HuH-7 (cell line): ENCODE measurements at regions not wholly inside any gene's neighbourhood (a gene's known extent, or its start where the extent isn't known, plus 50 kb on each side); places are given as distances from the start of the nearest gene placed in this dataset.
"Not testable (repeated sequence)": the region's sequence is repeated elsewhere in the genome, so short reads cannot be mapped to it uniquely, and the experiment has no call there.

Experiments
- DNase-seq: peaks from one replicate; pipeline ENCODE4 v3.0.0; 2011; ENCODE audit warnings: low spot score

DNA sequence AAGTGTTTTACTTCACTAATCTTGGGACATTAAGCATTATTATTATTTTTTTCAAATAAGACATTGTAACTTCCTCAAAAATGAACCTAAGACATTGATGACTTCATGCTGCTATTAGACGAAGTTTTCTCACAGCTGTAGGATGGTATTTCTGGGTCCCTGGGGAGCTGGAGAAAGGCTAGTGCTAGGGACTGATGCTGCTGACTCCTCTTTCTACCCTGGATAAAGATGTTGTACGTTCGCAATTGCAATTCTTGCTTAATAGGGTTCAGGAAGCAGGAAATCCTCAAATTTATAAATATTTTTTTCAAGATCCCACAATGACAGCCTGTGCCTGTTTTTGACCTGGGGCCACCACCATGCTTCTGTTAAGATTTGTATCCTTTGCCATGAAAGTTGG is 526.0 kb downstream of the CCSER2 start:
- no peak for DNase-seq

DNA sequence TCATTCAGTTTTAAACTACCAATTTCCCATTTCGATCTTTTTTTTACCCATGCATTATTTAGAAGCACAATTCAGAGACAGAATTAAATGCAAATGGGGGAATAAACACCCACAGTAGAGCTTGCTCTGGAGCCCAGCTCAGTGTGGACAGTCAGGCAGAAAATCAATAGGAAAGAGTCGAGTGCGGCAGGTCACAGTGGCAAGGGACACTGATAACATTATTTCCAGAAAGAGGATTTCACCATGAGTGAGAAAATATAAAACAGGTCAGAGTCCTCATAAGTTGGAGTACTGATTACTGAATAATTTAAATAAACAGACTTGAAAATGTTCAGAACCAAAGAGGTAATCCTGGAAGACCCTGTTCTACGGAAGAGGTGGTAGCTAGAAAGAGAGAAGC is 532.5 kb downstream of the CCSER2 start:
- no peak for DNase-seq

DNA sequence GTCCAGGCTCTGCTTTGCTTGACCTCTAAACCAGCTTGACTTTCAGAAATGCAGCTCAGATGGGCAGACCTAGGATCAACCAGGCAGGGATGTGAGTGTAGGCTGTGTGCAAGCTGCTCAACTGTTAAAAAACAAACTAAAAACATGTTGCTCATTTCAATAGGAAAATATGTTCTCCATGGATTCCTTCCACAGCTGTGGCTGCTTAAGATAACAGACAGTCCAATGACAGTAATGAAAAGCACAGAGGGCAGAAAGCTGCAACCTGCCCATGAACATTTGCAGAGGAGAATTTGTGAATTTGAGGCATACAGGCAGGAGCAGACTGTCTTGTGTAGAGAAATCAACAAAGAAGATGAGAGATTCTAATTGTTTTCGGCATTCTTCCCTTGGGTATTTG is 534.2 kb downstream of the CCSER2 start:
- no peak for DNase-seq

DNA sequence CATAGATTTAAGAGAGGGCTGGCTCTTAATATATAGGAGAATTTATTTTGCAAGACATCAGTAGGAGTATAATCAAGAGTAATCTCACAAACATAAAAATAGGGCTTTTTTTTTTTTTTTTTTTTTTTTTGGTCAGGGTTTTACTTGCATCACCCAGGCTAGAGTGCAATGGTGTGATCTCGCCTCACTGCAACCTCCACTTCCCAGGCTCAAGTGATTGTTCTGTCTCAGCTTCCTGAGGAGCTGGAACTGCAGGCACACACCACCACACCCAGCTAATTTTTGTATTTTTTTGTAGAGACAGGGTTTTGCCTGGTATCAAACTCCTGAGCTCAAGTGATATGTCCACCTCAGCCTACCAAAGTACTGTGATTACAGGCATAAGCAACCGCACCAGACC is 535.3 kb downstream of the CCSER2 start:
- DNase-seq, result no peak

DNA sequence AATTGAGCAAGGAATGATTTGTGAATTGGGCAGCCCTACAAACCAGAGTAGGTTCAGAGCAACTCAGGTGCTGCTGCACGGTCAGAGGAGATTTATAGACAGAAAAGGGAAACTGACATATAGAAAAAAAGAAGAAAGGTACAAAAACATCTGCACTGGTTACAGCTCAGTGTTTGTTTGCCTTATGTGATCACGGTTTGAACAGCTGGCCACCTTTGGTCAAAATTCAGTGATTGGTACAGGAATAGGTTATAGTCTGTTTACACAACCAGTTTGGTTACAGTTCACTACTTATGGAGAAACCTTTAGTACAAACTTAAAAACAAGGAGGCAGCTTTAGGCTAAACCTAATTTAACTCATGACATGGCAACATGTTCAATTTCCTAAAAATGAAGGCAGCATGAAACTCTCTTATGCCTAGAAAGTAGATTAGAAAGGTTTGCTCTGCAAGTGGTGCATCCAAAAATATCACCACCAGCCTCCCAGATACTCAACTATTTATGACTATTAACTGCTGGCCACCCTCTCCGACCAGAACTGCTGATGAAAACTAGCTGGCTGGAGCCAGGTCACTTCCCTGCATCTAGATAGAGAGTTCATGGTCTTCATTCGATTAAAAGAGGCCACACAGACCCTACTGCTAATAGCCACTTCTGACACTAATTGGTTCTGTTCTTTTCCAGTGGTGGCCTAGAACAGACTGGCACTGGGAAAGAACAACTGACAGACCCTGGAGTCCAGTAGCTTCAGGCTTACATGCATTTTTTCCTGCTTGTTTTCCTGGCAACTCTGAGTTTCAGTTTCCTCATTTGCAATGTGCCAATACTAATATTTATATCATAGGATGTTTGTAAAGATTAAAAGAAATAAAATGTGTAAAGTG is 548.0 kb downstream of the CCSER2 start:
- DNase-seq, result no peak

DNA sequence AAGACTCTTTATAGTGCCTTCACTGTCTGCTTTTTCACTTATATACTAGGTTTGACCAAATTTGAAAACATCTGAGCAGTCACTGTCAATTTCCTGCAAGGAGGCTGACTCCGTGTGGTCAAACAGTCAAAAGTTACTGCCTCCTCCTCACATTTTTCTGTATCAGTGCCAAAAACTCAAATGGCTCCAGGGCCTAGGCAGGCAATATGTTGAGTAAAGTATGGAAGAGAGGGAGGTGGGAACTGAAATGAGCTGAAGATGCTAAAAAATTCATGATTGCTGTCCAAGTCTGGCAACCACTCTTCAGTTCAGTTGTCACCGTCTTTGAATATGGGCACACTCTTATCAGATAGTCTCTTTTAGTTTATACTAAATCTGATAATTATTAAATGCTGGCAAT is 551.6 kb downstream of the CCSER2 start:
- no peak for DNase-seq

DNA sequence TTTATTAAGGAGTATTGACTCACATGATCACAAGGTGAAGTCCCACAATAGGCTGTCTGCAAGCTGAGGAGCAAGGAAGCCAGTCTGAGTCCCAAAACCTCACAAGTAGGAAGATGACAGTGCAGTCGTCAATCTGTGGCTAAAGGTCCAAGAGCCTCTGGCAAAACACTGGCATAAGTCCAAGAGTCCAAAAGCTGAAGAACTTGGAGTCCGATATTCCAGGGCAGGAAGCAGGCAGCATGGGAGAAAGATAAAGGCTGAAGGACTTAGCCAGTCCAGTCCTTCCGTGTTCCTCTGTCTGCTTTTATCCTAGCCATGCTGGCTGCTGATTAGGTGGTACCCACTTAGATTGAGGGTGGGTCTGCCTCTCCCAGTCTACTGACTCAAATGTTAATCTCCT is 553.3 kb downstream of the CCSER2 start:
- DNase-seq, result not testable (repeated sequence)

DNA sequence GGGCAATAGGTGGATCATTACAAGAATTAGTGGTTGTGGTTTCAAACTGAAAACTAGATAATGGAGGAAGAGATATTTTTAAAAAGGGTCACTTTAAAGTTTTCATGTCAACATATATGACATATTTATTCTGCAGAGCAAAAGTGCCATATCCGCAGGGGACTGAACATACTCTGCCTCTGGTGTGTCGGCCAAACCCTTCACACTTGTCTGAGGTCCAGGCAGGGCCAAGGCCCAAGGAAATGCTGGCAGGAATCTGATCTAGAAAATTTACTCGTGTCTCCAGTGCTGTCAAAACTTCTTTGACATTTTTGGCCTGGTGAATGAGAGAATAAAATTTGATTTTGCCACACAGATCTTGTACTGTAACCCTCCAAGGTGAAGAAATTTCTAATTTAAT is 562.3 kb downstream of the CCSER2 start:
- no peak for DNase-seq

DNA sequence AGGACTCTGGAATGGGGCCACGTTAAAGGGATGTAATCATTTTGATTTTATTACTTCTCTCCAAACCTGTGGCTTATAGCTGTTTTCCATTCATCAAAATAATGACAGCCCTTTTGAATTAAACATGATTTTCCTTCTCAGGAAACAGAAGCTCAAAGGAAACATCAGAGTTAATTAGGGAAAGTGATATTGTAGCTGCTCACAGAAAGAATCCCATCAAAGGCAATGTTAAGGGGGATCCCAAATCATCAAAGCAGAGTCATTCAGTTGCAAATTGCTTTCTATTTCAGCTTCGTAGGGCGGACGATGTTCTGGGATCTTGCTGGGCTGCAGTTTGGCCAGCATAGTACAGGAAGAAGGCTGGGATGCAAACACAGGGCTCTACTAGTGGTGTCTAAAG is 563.2 kb downstream of the CCSER2 start:
- no peak for DNase-seq

DNA sequence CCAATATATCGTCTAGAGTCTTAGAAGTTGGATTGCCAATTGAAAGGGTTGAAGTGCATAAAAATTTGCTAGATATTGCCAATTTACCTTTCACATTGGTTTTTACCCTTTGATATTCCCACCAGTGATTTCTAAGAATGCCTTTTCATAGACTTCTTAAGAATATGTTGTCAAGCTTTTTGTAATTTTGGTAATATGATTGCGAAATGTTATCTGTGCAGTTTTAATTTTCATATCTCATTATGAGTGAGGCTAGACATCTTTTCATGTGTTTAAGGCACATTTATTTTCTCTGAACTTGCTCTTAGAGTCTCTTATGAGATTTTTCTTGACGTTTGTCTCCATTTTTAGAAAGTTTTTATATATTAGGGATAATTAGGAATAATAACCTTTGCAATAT is 567.2 kb downstream of the CCSER2 start:
- no peak for DNase-seq

DNA sequence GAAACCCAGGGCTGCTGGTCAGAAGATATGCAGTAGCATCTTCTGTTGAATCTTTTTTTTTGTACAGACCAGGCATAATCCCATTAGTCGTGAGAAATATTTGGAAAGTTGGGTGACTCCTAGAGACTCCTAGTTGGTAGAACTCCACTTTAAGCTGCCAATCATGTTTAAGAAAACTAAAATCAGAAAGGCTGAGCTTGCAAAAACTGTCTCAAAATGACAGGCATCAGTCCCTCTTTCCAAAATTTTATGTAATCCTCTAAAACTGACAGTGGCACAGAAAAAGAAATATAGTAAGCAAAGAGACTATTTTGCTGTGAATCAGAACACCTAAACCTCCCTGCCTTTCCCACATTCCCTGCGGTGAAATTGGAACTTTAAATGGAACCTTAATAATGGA is 568.5 kb downstream of the CCSER2 start:
- DNase-seq, result no peak

DNA sequence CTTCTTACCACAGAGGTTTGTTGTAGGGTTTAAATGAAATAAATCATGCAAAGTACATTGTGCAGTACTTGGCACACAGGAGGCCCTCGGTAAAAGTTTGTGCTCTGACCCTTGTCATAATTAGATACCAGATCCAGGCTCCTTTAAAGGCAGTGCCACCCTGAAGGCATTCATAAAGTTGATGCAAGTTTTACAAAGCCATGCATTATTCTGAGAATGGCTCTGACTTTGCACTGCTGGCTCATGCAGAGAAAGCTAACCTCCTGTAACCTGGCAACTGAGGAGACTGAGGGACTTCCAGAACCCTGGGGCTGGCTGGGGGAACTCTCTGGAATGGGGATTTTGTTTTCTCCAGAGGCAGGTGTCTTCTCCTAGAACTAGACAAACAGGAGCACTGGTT is 570.9 kb downstream of the CCSER2 start:
- no peak for DNase-seq

DNA sequence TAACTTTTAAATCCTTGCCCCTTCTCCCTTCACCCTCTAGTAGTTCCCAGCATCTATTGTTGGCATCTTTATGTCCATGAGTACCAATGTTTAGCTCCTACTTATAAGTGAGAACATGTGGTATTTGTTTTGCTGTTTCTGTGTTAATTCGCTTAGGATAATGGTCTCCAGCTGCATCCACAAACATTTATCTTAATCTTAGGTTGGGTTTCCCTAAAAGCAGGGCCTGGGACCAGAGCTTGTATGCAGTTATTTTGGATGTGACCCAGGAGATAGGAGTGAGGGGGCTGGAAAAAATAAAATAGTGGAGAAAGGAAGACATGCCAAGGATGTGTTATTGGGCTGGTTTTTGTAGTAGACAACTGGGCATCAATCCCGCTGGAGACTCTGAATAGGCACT is 571.8 kb downstream of the CCSER2 start:
- DNase-seq, result no peak

DNA sequence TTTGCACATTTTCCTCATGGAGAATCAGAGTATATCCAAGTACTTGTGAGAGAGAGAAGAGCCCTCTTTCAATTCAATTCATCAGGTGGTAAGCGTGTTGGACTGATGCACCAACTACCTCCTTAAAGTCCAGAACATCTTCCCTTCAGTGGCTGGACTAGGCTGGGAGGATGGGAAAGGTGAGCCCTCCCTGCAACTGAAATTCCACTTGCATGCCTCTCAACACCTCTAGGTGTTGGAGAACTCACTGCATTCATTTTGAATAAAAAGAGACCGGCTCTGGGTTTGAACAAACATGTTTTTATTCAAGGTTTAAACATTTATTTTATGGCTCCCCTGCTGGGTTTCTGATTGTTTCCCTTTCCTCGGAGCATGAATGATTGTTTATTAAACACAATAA is 573.5 kb downstream of the CCSER2 start:
- no peak for DNase-seq

DNA sequence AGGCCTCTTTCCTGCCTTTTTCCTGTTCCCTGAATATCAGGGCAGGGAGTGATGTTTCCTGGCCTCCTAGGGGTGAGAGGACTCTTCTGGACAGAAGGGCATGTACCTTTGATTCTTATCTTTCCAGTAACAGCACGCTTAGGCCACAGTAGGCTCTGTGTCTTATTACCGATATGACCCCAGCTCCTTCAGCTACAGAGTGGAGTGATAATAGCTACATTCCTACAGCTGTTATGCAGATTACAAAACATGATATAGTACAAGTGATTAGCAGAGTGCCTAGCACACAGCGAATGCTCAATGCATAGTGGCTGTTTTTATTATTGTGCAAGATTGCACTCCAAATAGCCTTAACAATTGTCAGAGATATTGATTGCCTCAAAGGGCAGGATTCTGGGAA is 574.2 kb downstream of the CCSER2 start:
- DNase-seq, result no peak

DNA sequence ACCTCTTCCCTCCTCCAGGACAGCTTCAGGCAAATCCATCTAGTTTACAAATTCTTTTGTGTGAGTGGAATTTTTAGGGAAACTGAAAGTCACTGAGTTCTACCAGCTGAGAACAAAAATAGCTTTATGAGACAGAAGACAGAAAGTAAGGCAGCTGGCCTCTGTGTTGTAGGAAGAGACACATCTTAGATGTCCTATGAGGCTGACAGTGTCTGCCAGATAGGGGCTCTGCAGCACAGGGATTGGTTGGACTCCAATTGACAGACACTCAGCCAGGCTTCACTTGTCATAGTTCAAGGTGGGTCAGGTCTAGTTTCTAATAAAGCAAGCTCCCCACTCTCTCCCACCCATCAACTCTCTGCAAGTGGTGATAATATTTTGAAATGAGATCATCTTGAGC is 574.9 kb downstream of the CCSER2 start:
- no peak for DNase-seq

DNA sequence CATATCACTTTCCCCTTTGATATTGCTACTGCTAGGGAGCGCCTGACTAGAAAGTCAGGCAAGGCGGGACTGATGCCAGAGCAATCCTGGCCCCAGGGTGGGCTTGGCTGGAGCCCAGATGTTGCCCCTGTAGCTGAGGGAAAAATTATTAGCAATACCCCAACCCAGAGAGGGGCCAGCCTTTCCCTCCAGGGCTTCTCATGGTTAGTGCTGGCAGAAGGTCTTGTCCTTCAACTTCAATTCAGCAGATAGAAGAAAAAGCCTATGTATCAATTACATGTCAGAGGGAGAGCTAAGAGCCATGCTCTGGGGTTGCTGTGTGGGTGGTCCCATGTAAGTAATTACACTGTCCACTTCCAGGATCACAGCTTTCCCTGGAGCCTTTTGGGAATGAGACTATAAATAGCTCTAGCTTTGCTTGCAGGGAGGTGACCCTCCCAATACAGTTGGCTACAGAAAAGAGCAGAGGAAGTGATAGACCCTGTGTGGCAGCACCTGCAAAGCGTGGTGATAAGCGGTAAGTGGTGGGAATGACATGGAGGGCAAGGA is 579.1 kb downstream of the CCSER2 start:
- no peak for DNase-seq

DNA sequence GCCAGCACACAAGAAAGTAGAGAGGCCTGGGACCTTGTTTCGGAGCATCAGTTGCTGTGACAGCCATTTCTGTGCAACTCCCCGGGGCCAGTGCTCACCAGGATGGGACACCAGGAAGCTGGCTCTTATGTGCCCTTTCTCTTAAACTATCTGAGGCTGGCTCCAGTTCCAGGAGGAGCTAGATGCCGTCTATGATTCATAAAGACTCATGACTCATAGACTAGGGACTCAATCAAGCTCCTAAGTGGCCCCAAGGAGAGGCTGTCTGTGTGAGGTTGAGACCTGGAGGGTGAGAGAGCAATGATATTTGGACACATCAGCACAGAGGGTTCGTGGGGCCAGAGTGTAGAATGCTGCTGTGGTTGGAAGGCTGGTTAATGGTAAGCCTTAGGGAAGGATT is 580.1 kb downstream of the CCSER2 start:
- DNase-seq, result no peak

DNA sequence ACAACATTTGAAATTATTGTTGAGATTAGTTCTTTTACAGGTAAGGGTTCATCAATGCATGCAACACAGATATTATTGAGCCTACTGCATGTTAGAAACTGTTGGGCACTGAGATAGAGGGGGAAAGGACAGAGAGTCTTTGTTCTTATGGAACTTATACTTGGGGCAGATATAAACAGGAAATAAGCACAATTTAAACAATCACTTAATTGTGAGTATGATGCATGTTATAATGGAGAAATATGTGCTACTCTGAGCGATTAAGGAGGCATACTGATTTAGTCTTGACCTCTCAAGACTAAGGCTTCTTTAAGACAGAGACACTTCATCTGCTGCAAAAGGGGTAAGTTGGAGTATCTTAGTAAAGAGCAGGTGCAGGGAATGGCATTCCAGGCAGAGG is 593.3 kb downstream of the CCSER2 start:
- no peak for DNase-seq

DNA sequence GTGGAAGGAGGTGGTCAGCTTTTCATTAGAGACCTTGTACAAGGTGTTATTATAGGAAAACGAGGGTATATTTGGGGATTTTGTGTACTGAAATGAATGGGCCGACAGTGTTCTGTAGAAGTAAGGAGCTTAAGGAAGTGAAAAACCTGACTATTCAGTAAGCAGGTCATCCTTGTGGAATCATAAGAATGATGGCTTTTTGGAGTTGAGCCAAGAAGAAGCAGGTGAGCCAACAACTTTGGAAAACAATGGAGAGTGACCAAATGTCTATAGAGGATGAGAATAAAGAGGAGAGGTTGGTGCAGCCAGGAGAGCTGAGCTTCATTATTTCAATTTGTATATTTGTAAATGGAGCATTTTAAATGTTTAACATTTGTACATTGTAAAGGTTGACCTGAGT is 595.7 kb downstream of the CCSER2 start:
- no peak for DNase-seq

DNA sequence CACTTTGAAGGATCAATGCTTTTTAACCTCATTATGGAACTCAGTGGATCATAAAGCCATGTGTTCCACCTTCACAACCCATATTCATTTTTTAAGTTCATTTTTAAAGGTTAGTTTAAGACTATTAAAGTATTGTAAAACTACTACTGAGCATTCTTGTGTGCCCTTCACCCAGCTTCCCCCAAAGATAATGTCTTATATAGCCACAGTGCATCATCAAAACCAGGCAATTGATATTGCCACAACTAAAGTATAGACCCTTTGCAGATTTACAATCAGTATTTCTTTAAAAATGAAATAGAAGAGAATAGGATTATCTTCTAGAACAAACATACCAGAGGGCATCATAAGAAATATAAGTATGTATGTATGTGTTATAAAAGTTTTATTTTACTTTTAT is 597.1 kb downstream of the CCSER2 start:
- DNase-seq, result no peak

DNA sequence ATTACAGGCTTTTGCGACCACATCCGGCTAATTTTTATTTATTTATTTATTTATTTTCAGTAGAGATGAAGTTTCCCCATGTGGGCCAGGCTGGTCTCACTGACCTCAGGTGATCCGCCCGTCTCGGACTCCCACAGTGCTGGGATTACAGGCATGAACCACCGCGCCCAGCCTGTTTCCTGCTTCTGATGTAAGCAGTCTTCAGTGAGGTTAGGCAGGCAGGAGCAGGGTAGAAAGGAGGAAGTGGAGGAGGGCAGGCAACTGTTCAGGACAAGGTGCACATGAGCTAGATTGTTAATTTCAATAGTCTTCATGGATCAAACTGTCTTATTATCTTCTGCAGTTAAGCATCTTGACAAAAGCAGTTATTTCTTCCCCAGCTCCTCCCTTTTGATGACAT is 605.0 kb downstream of the CCSER2 start:
- no peak for DNase-seq

DNA sequence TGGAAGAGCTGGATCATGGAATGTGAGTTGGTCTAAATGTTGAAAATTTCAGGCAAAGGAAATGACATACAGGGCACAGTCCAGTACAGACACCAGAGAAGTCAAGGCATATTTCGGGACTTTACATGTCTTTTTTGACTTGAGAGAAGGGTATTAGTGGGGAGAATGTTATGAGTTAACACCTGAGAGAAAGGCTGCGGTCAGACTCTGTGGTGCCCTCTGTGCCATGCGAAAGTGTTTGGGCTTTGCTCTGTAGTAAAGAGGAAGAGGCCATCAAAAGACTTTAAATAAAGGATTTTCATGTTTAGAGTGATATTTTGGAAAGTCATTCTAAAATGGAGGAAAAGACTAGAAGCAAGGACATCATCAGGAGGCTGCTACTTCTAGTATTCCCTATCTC is 607.4 kb downstream of the CCSER2 start:
- DNase-seq, result no peak
